ENCODE measurements at regions not wholly inside any gene's neighbourhood (a gene's known extent, or its start where the extent isn't known, plus 50 kb on each side); places are given as distances from the start of the nearest gene placed in this dataset.
"Not testable (repeated sequence)": the region's sequence is repeated elsewhere in the genome, so short reads cannot be mapped to it uniquely, and the experiment has no call there.

DNA sequence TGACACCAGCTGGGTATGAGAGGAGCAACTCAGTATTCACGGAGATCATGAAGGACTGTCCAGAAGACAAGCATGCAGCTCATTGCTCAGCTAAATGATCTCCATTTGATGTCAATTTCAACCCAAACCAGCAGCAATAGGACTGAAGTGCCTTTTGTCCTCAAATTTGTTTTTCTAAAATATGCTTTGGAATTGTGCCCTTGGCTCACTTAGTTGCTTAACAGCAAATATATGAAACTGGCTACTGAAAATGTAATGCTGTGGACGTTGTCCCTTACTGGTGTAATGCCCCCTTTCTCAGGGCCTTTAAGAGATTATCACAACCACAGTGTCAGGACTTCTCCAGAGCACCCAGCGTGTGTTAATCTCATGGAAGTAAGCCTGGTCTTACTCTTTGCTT lies 236.2 kb downstream of the SKIDA1 start:
- TF ChIP-seq POLR2A (IDR thresholded peaks at IDR 0.05) (no peak), CTCF (IDR thresholded peaks at IDR 0.05) (no peak), POLR2AphosphoS5 (IDR thresholded peaks at IDR 0.05) (no peak)
- H3K9me3 ChIP-seq = no peaks in the 10 kb centered on the region
- H3K27me3 ChIP-seq = no peaks in the 10 kb centered on the region
- peaks cover 0 to 5% of the 10 kb centered on the region in 2 donors for H3K4me1 ChIP-seq
- no peaks in the 10 kb centered on the region for H3K36me3 ChIP-seq
- DNase-seq (ENCODE audit: low spot score in 2 of 2) = no peak
- no peak overlapping the region for H3K27ac ChIP-seq
- no peak overlapping the region for H3K4me3 ChIP-seq
- intact Hi-C loops (cut with DNase I; ENCODE audit: low total_unique reads) = no loop called here

DNA sequence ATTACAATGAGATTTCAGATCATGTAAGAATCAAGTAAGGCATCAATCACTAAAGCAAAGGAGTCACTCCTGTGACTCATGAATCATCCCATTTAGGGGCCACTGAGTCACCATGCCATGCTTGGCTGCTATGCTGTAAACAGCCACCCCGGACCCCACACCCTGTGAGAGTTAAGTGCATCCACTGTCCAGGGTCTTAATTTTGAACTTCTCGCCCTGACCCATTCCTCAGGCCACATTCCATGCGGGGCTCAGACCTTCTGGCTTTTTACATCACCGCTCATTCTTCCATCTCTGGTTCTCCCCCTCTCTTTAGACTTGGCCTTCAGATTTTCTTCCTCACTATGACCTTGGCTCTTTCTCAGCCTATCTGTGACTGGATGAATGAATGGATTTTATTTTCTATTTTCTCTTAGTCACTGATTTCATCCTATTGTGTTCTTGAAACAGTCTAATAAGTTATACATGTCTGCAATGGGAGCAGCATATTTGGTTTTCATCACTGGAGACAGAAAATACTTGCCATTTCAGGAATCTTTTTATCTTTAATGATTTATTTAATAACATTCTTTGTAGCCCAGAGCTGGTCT lies 239.6 kb downstream of the SKIDA1 start:
- H3K27ac ChIP-seq = no peak overlapping the region
- intact Hi-C loops (cut with DNase I; ENCODE audit: low total_unique reads) = no loop called here

GRCh38 chr10:21285207-21285606 lies 240.3 kb downstream of the SKIDA1 start:
- no peak for DNase-seq (ENCODE audit: low spot score in 2 of 2)
- H3K27ac ChIP-seq = no peak overlapping the region
- no peak overlapping the region for H3K4me3 ChIP-seq
- H3K36me3 ChIP-seq = no peaks in the 10 kb centered on the region
- no peaks in the 10 kb centered on the region for H3K4me1 ChIP-seq
- no peaks in the 10 kb centered on the region for H3K27me3 ChIP-seq
- intact Hi-C loops (cut with DNase I; ENCODE audit: low total_unique reads) = no loop called here
- no peaks in the 10 kb centered on the region for H3K9me3 ChIP-seq
- TF ChIP-seq POLR2AphosphoS5 (IDR thresholded peaks at IDR 0.05) (no peak), CTCF (IDR thresholded peaks at IDR 0.05) (no peak), POLR2A (IDR thresholded peaks at IDR 0.05) (no peak)

More for the DNA sequence above, 239.6 kb downstream of the SKIDA1 start:
- no peak for TF ChIP-seq POLR2AphosphoS5 (IDR thresholded peaks at IDR 0.05)
- no peak for TF ChIP-seq CTCF (IDR thresholded peaks at IDR 0.05)
- TF ChIP-seq POLR2A (IDR thresholded peaks at IDR 0.05) = no peak
- H3K36me3 ChIP-seq = no peaks in the 10 kb centered on the region
- no peak for DNase-seq (ENCODE audit: low spot score in 2 of 2)
- no peaks in the 10 kb centered on the region for H3K9me3 ChIP-seq
- no peaks in the 10 kb centered on the region for H3K27me3 ChIP-seq
- no peaks in the 10 kb centered on the region for H3K4me1 ChIP-seq
- no peak overlapping the region for H3K4me3 ChIP-seq

GRCh38 chr10:21284301-21284700 lies 241.2 kb downstream of the SKIDA1 start:
- no peak for TF ChIP-seq POLR2AphosphoS5 (IDR thresholded peaks at IDR 0.05)
- TF ChIP-seq CTCF (IDR thresholded peaks at IDR 0.05) = no peak
- no peak for TF ChIP-seq POLR2A (IDR thresholded peaks at IDR 0.05)
- Histone ChIP-seq H3K36me3 (no peaks in the 10 kb centered on the region), H3K4me1 (no peaks in the 10 kb centered on the region), H3K27ac (no peak overlapping the region), H3K4me3 (no peak overlapping the region), H3K27me3 (no peaks in the 10 kb centered on the region), H3K9me3 (no peaks in the 10 kb centered on the region)
- intact Hi-C loops (cut with DNase I; ENCODE audit: low total_unique reads) = no loop called here
- DNase-seq (ENCODE audit: low spot score in 2 of 2) = no peak

DNA sequence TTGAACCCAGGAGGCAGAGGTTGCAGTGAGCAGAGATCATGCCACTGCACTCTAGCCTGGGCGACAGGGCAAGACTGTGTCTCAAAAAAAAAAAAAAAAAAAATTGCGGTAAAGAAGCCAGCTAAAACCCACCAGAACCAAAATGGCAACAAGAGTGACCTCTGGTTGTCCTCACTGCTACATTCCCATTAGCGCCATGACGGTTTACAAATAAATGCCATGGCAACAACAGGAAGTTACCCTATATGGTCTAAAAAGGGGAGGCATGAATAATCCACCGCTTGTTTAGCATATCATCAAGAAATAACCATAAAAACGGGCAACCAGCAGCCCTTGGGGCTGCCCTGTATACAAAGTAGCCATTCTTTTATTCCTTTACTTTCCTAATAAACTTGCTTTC lies 242.4 kb downstream of the SKIDA1 start:
- H3K36me3 ChIP-seq; DNase-seq (ENCODE audit: low spot score in 2 of 2); H3K9me3 ChIP-seq; H3K27ac ChIP-seq; H3K4me3 ChIP-seq; H3K4me1 ChIP-seq; H3K27me3 ChIP-seq; intact Hi-C loops (cut with DNase I; ENCODE audit: low total_unique reads): not testable (repeated sequence)

Data from breast epithelium (tissue), 4 donors.